AG09309 (cell line): ENCODE measurements at regions not wholly inside any gene's neighbourhood (a gene's known extent, or its start where the extent isn't known, plus 50 kb on each side); places are given as distances from the start of the nearest gene placed in this dataset.

Experiments used
- DNase-seq: peaks from one replicate; pipeline ENCODE4 v3.0.0-alpha.2; 2010; ENCODE audit warnings: low read depth
- H3K4me3 ChIP-seq: 2 replicates; pipeline ENCODE4 v1.5.1; 2011; ENCODE audit warnings: mild to moderate bottlenecking, low read depth, low read length, moderate library complexity; ENCODE audit not compliant: control insufficient read depth
- TF ChIP-seq, protein P1 (sequence below): IDR thresholded peaks from 2 replicates; pipeline ENCODE4 v1.5.1; 2011; ENCODE audit warnings: mild to moderate bottlenecking, low read depth, low read length, inconsistent platforms; ENCODE audit not compliant: insufficient read depth, control insufficient read depth; ENCODE audit errors: missing control alignments

DNA sequence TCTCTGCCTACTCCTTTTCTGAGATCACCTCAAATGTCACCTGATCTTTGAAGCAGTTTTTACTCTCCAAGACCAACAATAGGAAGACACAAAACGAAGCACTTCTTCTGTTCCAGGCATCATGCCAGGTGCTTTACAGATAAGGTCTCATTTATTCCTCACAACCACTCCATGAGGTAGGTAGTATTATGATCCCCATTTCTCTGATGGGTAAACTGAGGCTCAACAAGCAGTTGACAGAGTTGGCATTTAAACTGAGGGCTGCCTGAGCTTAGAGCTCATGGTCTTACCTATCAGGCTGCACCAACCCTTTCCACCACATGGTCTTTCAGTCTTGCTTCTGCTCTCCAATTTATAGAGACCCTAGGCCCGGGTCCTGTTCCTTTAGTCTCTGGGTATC, 147.2 kb upstream of the JUN start:
- TF ChIP-seq, protein P1, sequence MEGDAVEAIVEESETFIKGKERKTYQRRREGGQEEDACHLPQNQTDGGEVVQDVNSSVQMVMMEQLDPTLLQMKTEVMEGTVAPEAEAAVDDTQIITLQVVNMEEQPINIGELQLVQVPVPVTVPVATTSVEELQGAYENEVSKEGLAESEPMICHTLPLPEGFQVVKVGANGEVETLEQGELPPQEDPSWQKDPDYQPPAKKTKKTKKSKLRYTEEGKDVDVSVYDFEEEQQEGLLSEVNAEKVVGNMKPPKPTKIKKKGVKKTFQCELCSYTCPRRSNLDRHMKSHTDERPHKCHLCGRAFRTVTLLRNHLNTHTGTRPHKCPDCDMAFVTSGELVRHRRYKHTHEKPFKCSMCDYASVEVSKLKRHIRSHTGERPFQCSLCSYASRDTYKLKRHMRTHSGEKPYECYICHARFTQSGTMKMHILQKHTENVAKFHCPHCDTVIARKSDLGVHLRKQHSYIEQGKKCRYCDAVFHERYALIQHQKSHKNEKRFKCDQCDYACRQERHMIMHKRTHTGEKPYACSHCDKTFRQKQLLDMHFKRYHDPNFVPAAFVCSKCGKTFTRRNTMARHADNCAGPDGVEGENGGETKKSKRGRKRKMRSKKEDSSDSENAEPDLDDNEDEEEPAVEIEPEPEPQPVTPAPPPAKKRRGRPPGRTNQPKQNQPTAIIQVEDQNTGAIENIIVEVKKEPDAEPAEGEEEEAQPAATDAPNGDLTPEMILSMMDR = no peak

DNA sequence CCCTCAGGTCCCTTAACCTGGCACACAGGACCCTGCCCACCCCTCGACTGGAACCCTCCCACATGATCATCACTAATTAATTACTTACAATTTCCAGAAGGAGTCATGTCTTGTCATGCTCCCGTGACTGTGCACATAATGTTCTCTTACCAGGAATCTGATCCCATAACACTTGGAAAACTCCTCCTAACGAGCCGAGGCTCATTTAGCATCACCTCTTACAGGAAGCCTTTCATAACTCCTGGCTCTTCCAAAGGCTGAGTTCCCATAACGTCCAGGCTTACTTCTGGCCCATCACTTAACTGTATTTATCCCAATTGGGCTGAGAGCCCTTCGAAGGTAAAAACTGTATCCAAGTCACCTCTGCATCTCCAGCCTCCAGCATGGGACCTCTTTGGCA, 147.9 kb upstream of the JUN start:
- H3K4me3 ChIP-seq = no peak overlapping the region
- no peak for DNase-seq
- TF ChIP-seq, protein P1 = no peak

More for the DNA sequence above, 147.2 kb upstream of the JUN start:
- no peak overlapping the region for H3K4me3 ChIP-seq
- no peak for DNase-seq

DNA sequence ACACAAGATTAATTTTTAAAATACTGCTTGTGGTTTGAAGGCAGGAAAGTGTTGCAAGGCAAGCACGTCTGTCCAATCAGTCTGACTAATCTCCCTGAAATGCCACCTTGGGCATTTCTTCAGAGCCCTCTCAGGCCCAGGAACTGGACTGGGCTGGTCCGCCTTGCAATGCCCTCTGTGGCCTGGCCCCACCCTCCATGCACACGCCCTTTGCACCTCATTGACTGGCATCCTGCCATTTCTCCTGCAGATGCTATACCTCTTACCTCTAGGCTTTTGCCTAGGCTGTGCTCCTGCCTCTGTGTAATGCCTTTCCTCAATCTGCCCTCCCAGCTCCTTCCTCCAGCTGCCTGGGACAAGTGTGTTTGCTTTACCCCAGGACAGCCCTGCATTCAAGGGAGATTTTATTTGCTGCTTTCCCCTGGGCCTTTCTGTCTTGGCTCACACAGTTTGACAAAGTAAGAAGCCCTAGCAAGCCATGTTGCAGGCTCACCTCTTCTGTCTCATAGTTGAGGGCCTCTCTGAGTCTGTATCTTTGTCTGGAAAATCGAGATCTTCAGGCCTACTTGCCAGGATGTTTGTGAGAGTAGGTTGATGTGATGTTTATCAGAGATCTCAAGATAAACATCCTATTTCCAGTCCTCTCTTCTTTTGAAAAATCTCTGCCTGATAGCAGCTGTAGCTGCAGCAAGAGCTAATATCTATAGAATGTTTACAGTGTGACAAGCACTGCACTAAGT, 149.2 kb upstream of the JUN start:
- DNase-seq = peak; percentile 66

DNA sequence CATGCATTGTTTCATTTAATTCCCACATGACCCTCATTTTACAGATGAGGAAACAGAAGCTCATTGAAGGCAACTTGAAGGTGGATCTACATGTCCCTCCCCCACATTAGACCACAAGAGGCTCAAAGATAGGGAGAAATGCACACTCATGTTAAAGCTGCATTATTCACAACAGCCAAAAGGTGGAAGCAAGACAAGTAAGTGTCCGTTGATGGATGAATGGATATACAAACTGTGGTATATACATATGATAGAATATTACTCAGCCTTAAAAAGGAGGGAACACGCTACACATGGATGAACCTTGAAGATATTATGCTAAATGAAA, 149.7 kb upstream of the JUN start:
- no peak overlapping the region for H3K4me3 ChIP-seq
- TF ChIP-seq, protein P1 = no peak
- DNase-seq = no peak

More for the DNA sequence above, 149.2 kb upstream of the JUN start:
- no peak overlapping the region for H3K4me3 ChIP-seq
- TF ChIP-seq, protein P1 = no peak

DNA sequence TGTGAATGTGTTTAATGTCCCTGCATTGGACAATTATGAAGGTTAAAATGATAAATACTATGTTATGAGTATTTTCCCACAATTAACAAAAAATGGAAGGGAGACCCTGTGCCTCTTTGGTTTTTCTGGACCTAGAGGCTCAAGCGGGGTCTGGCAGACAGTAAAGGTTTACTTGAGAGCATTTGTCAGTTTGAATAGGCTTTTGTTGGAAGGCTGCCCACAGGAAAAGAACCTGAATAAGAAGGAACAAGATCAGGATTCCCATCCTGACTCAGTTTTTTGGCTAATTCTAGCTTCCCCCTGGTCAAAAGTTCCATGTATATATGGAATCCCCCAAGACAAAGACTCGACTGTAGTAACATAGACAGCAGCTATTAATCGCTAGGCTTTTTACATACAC, 150.9 kb upstream of the JUN start:
- no peak for DNase-seq
- no peak overlapping the region for H3K4me3 ChIP-seq
- TF ChIP-seq, protein P1 = no peak

DNA sequence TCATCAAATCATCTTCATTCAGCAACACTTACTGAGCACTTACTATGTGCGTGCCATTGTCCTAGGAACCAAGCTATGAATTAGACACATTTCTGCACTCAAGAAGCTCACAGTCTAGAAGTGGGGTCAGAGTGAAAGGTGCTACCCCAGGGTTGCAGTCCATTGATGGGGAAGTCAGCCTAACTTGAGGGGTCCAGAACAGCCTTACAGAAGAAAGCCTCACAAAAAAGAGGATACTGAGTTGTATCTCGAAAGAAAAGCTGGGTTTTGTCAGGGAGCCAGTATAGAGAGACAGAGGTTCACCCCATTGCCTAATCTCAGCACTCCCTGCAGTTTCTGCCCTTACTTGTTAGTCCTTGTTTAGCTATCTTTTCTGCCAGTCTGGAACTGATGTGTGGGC, 153.1 kb upstream of the JUN start:
- no peak overlapping the region for H3K4me3 ChIP-seq
- TF ChIP-seq, protein P1 = no peak
- DNase-seq = no peak
